H9 (cell line): ENCODE measurements at regions not wholly inside any gene's neighbourhood (a gene's known extent, or its start where the extent isn't known, plus 50 kb on each side); places are given as distances from the start of the nearest gene placed in this dataset.

ENCODE experiments used
- DNase-seq: peaks from one replicate; pipeline ENCODE4 v3.0.0-alpha.2; 2017
- H2AFZ ChIP-seq: one replicate; pipeline ENCODE4 v1.6.1; 2013; ENCODE audit warnings: mild to moderate bottlenecking, low read length, control low read depth, moderate library complexity
- H2AK5ac ChIP-seq: 2 replicates; pipeline ENCODE4 v1.6.1; 2013; ENCODE audit warnings: low read length, control low read depth, mixed read lengths; ENCODE audit not compliant: insufficient read length
- H2BK120ac ChIP-seq: one replicate; pipeline ENCODE4 v1.6.1; 2013; ENCODE audit warnings: low read depth, mild to moderate bottlenecking, low read length, control low read depth, inconsistent platforms; ENCODE audit not compliant: poor library complexity, severe bottlenecking
- H2BK12ac ChIP-seq: 2 replicates; pipeline ENCODE4 v1.6.1; 2013; ENCODE audit warnings: low read length, control low read depth, mixed read lengths, low read depth; ENCODE audit not compliant: insufficient read length
- H2BK15ac ChIP-seq: 2 replicates; pipeline ENCODE4 v1.6.1; 2013; ENCODE audit warnings: low read depth, low read length, control low read depth
- H2BK20ac ChIP-seq: one replicate; pipeline ENCODE4 v1.6.1; 2013; ENCODE audit warnings: low read depth, mild to moderate bottlenecking, low read length, control low read depth, inconsistent platforms; ENCODE audit not compliant: poor library complexity, severe bottlenecking
- H2BK5ac ChIP-seq: 2 replicates; pipeline ENCODE4 v1.6.1; 2013; ENCODE audit warnings: low read length, control low read depth, mixed read lengths; ENCODE audit not compliant: insufficient read length
- H3K14ac ChIP-seq: 2 replicates; pipeline ENCODE4 v1.6.1; 2013; ENCODE audit warnings: low read length, control low read depth; ENCODE audit not compliant: insufficient read depth
- H3K18ac ChIP-seq: 2 replicates; pipeline ENCODE4 v1.6.1; 2013; ENCODE audit warnings: low read depth, mild to moderate bottlenecking, mixed read lengths, low read length, control low read depth; ENCODE audit not compliant: insufficient read length
- H3K23ac ChIP-seq: 2 replicates; pipeline ENCODE4 v1.6.1; 2013; ENCODE audit warnings: low read length, control low read depth, mixed read lengths, low read depth; ENCODE audit not compliant: insufficient read length
- H3K23me2 ChIP-seq: 2 replicates; pipeline ENCODE4 v1.6.1; 2013; ENCODE audit warnings: low read depth, mild to moderate bottlenecking, mixed read lengths, low read length, control low read depth; ENCODE audit not compliant: insufficient read length, poor library complexity, severe bottlenecking
- H3K27ac ChIP-seq: 2 replicates; pipeline ENCODE4 v1.5.1; 2013; ENCODE audit warnings: low read length, control low read depth, mixed read lengths, low read depth; ENCODE audit not compliant: insufficient read length
- H3K27me3 ChIP-seq: 2 replicates; pipeline ENCODE4 v1.6.1; 2013; ENCODE audit warnings: low read length, control low read depth, inconsistent platforms; ENCODE audit not compliant: insufficient read depth
- H3K4ac ChIP-seq: 2 replicates; pipeline ENCODE4 v1.6.1; 2013; ENCODE audit warnings: low read depth, mild to moderate bottlenecking, control low read depth, inconsistent platforms, low read length, moderate library complexity
- H3K4me1 ChIP-seq: 2 replicates; pipeline ENCODE4 v1.6.1; 2013; ENCODE audit warnings: low read length, control low read depth, inconsistent platforms; ENCODE audit not compliant: insufficient read depth
- H3K4me2 ChIP-seq: 2 replicates; pipeline ENCODE4 v1.6.1; 2013; ENCODE audit warnings: low read length, control low read depth, mixed read lengths; ENCODE audit not compliant: insufficient read length, insufficient read depth
- H3K56ac ChIP-seq: 2 replicates; pipeline ENCODE4 v1.6.1; 2013; ENCODE audit warnings: low read depth, mild to moderate bottlenecking, mixed read lengths, low read length, control low read depth; ENCODE audit not compliant: insufficient read length
- H3K79me1 ChIP-seq: 2 replicates; pipeline ENCODE4 v1.6.1; 2013; ENCODE audit warnings: low read depth, mild to moderate bottlenecking, moderate library complexity, low read length, control low read depth, inconsistent platforms; ENCODE audit not compliant: insufficient read depth, poor library complexity, severe bottlenecking
- H3K79me2 ChIP-seq: 2 replicates; pipeline ENCODE4 v1.6.1; 2013; ENCODE audit warnings: low read length, control low read depth, inconsistent platforms; ENCODE audit not compliant: insufficient read depth
- H3K9ac ChIP-seq: 2 replicates; pipeline ENCODE4 v1.6.1; 2013; ENCODE audit warnings: low read length, control low read depth, mixed read lengths; ENCODE audit not compliant: insufficient read length; ENCODE audit errors: extremely low read depth
- H3K9me3 ChIP-seq: one replicate; pipeline ENCODE4 v1.6.1; 2013; ENCODE audit warnings: low read depth, low read length, inconsistent platforms; ENCODE audit not compliant: control insufficient read depth
- H3T11ph ChIP-seq: one replicate; pipeline ENCODE4 v1.6.1; 2013; ENCODE audit warnings: mild to moderate bottlenecking, low read length, control low read depth, inconsistent platforms
- H4K20me1 ChIP-seq: one replicate; pipeline ENCODE4 v1.6.1; 2013; ENCODE audit not compliant: control insufficient read depth, insufficient read length, insufficient read depth
- H4K5ac ChIP-seq: 2 replicates; pipeline ENCODE4 v1.6.1; 2013; ENCODE audit warnings: low read depth, mild to moderate bottlenecking, mixed read lengths, low read length, control low read depth; ENCODE audit not compliant: insufficient read length
- H4K8ac ChIP-seq: replicated peaks from 2 replicates; pipeline ENCODE4 v1.6.1; 2013; ENCODE audit warnings: low read length, control low read depth, mixed read lengths, low read depth; ENCODE audit not compliant: insufficient read length
- H4K91ac ChIP-seq: 2 replicates; pipeline ENCODE4 v1.6.1; 2013; ENCODE audit warnings: low read depth, mild to moderate bottlenecking, moderate library complexity, mixed read lengths, low read length, control low read depth; ENCODE audit not compliant: insufficient read length
- H3K27ac Mint-ChIP-seq, 3 experiments: 2 replicates in 2 of 3; 3 replicates in 1 of 3; pipeline ENCODE4 v1.8.0; 2020 to 2021; ENCODE audit warnings: mixed read lengths in 3 of 3, mild to moderate bottlenecking in 1 of 3, moderate library complexity in 1 of 3
- H3K27me3 Mint-ChIP-seq: 2 replicates; pipeline ENCODE4 v1.8.0; 2021; ENCODE audit warnings: low read depth, mild to moderate bottlenecking, moderate library complexity, mixed read lengths
- H3K36me3 Mint-ChIP-seq, 3 experiments: 2 replicates in 2 of 3; 3 replicates in 1 of 3; pipeline ENCODE4 v1.8.0; 2020 to 2021; ENCODE audit warnings: low read depth in 3 of 3, mixed read lengths in 3 of 3; ENCODE audit not compliant: insufficient read depth in 1 of 3
- H3K4me1 Mint-ChIP-seq, 2 experiments: 2 replicates each; pipeline ENCODE4 v1.8.0; 2020; ENCODE audit warnings: mixed read lengths in 2 of 2
- H3K4me3 Mint-ChIP-seq, 2 experiments: 2 replicates in 1 of 2; 3 replicates in 1 of 2; pipeline ENCODE4 v1.8.0; 2020 to 2021; ENCODE audit warnings: mild to moderate bottlenecking in 2 of 2, mixed read lengths in 2 of 2, moderate library complexity in 1 of 2
- H3K9me3 Mint-ChIP-seq, 2 experiments: 2 replicates in 1 of 2; 3 replicates in 1 of 2; pipeline ENCODE4 v1.8.0; 2020; ENCODE audit warnings: mild to moderate bottlenecking in 2 of 2, mixed read lengths in 2 of 2, moderate library complexity in 1 of 2
- TF ChIP-seq, protein P1 (sequence below): fragments of 200-600 bp; sonication (generic); conservative IDR thresholded peaks from 3 replicates; pipeline ENCODE4 v1.8.0; 2021; ENCODE audit warnings: antibody characterized with exemption, mild to moderate bottlenecking

DNA sequence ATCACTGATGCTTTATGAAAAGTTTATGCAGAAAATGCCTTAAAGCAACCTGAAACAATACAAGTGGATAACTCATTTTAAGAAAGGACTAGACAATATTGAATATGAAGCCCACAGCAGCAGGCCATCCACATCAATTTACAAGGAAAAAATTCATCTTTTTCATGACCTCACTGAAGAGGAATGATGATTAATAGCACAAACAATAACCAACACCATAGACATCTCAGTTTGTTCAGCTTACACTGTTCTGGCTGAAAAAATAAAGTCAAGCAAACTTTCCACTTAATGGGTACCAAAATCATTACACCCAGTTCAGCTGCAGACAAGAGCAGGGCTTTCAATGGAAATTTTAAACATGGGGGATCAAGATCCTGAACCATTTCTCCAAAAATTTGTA, 380.6 kb upstream of the NEGR1 start:
- H3K79me1 ChIP-seq = no peaks in the 10 kb centered on the region
- H3K27me3 ChIP-seq = no peaks in the 10 kb centered on the region
- no peak overlapping the region for H3K9ac ChIP-seq
- H3K23ac ChIP-seq = no peak overlapping the region
- no peak overlapping the region for H2AK5ac ChIP-seq
- H2BK12ac ChIP-seq = no peak overlapping the region
- Mint-ChIP-seq H3K27ac (no peak overlapping the region), H3K36me3 (no peaks in the 10 kb centered on the region), H3K4me1 (no peaks in the 10 kb centered on the region), H3K27me3 (no peaks in the 10 kb centered on the region), H3K9me3 (no peaks in the 10 kb centered on the region), H3K4me3 (no peak overlapping the region)
- H3K27ac ChIP-seq = no peak overlapping the region
- no peak overlapping the region for H3K4ac ChIP-seq
- no peak overlapping the region for H3K18ac ChIP-seq
- TF ChIP-seq, protein P1, sequence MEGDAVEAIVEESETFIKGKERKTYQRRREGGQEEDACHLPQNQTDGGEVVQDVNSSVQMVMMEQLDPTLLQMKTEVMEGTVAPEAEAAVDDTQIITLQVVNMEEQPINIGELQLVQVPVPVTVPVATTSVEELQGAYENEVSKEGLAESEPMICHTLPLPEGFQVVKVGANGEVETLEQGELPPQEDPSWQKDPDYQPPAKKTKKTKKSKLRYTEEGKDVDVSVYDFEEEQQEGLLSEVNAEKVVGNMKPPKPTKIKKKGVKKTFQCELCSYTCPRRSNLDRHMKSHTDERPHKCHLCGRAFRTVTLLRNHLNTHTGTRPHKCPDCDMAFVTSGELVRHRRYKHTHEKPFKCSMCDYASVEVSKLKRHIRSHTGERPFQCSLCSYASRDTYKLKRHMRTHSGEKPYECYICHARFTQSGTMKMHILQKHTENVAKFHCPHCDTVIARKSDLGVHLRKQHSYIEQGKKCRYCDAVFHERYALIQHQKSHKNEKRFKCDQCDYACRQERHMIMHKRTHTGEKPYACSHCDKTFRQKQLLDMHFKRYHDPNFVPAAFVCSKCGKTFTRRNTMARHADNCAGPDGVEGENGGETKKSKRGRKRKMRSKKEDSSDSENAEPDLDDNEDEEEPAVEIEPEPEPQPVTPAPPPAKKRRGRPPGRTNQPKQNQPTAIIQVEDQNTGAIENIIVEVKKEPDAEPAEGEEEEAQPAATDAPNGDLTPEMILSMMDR = no peak
- H4K5ac ChIP-seq = no peak overlapping the region
- H3K4me2 ChIP-seq = no peak overlapping the region
- no peaks in the 10 kb centered on the region for H3K23me2 ChIP-seq
- H2BK5ac ChIP-seq = no peak overlapping the region
- H4K8ac ChIP-seq = no peak overlapping the region
- no peak overlapping the region for H2BK120ac ChIP-seq
- H2BK20ac ChIP-seq = no peak overlapping the region
- H3K14ac ChIP-seq = no peak overlapping the region
- H3T11ph ChIP-seq = no peak overlapping the region
- no peaks in the 10 kb centered on the region for H3K9me3 ChIP-seq
- no peak overlapping the region for H3K56ac ChIP-seq
- no peak for DNase-seq
- no peaks in the 10 kb centered on the region for H4K20me1 ChIP-seq
- no peak overlapping the region for H4K91ac ChIP-seq
- no peaks in the 10 kb centered on the region for H3K79me2 ChIP-seq
- no peak overlapping the region for H2AFZ ChIP-seq
- H3K4me1 ChIP-seq = no peaks in the 10 kb centered on the region; the same call in 1 of the 2 replicates
- H2BK15ac ChIP-seq = no peak overlapping the region
